ENCODE measurements at regions not wholly inside any gene's neighbourhood (a gene's known extent, or its start where the extent isn't known, plus 50 kb on each side); places are given as distances from the start of the nearest gene placed in this dataset.

- Histone ChIP-seq H3K36me3 (ENCODE audit: insufficient read depth, low read length) (no peaks in the 10 kb centered on the region), H3K4me2 (ENCODE audit: low read depth, low read length, poor library complexity, severe bottlenecking) (no peak overlapping the region), H3K27me3 (ENCODE audit: insufficient read depth, low read length, poor library complexity, severe bottlenecking) (no peaks in the 10 kb centered on the region), H3K79me2 (ENCODE audit: insufficient read depth, low read length) (no peaks in the 10 kb centered on the region), H3K4me3 (ENCODE audit: low read length, poor library complexity, severe bottlenecking) (no peak overlapping the region), H3K9me3 (ENCODE audit: insufficient read depth, low read depth, low read length) (no peaks in the 10 kb centered on the region), H3K9me2 (replicated peaks; ENCODE audit: low read depth, low read length) (no peaks in the 10 kb centered on the region), H3K4me1 (ENCODE audit: insufficient read depth, low read length, poor library complexity, severe bottlenecking) (peaks cover 8% of the 10 kb centered on the region), H2AFZ (ENCODE audit: low read length) (no peak overlapping the region), H3K9ac (ENCODE audit: low read depth, low read length, poor library complexity, severe bottlenecking) (no peak overlapping the region), H4K20me1 (ENCODE audit: insufficient read depth, low read length, poor library complexity, severe bottlenecking) (no peaks in the 10 kb centered on the region), H3F3A (ENCODE audit: low read depth) (no peaks in the 10 kb centered on the region)
- TF ChIP-seq EZH2phosphoT487 (IDR thresholded peaks at IDR 0.05; ENCODE audit: borderline replicate concordance): no peak
- TF ChIP-seq CTCF (conservative IDR thresholded peaks at IDR 0.05; ENCODE audit: low read length): no peak
Measured at GRCh38 chr2:142190805-142191204, 60.0 kb upstream of the LRP1B start.

- no peak overlapping the region for H3K4me2 ChIP-seq (ENCODE audit: low read depth, low read length, poor library complexity, severe bottlenecking)
Measured at GRCh38 chr2:142189501-142189900, 58.7 kb upstream of the LRP1B start.

GRCh38 chr2:142188562-142188961 lies 57.7 kb upstream of the LRP1B start:
- H3F3A ChIP-seq (ENCODE audit: low read depth): no peaks in the 10 kb centered on the region
- no peaks in the 10 kb centered on the region for H3K36me3 ChIP-seq (ENCODE audit: insufficient read depth, low read length)
- H3K27me3 ChIP-seq (ENCODE audit: insufficient read depth, low read length, poor library complexity, severe bottlenecking): no peaks in the 10 kb centered on the region
- H3K4me1 ChIP-seq (ENCODE audit: insufficient read depth, low read length, poor library complexity, severe bottlenecking): peaks cover 22% of the 10 kb centered on the region
- no peaks in the 10 kb centered on the region for H3K79me2 ChIP-seq (ENCODE audit: insufficient read depth, low read length)
- H4K20me1 ChIP-seq (ENCODE audit: insufficient read depth, low read length, poor library complexity, severe bottlenecking): no peaks in the 10 kb centered on the region
- no peaks in the 10 kb centered on the region for H3K9me2 ChIP-seq (replicated peaks; ENCODE audit: low read depth, low read length)
- H3K4me2 ChIP-seq (ENCODE audit: low read depth, low read length, poor library complexity, severe bottlenecking): no peak overlapping the region
- no peak overlapping the region for H3K4me3 ChIP-seq (ENCODE audit: low read length, poor library complexity, severe bottlenecking)
- no peak for TF ChIP-seq EZH2phosphoT487 (IDR thresholded peaks at IDR 0.05; ENCODE audit: borderline replicate concordance)
- no peak for TF ChIP-seq CTCF (conservative IDR thresholded peaks at IDR 0.05; ENCODE audit: low read length)
- no peak overlapping the region for H3K9ac ChIP-seq (ENCODE audit: low read depth, low read length, poor library complexity, severe bottlenecking)
- no peaks in the 10 kb centered on the region for H3K9me3 ChIP-seq (ENCODE audit: insufficient read depth, low read depth, low read length)
- H2AFZ ChIP-seq (ENCODE audit: low read length): no peak overlapping the region

More at GRCh38 chr2:142189501-142189900, 58.7 kb upstream of the LRP1B start:
- no peaks in the 10 kb centered on the region for H3K9me2 ChIP-seq (replicated peaks; ENCODE audit: low read depth, low read length)
- TF ChIP-seq CTCF (conservative IDR thresholded peaks at IDR 0.05; ENCODE audit: low read length): no peak
- no peak for TF ChIP-seq EZH2phosphoT487 (IDR thresholded peaks at IDR 0.05; ENCODE audit: borderline replicate concordance)
- no peaks in the 10 kb centered on the region for H3K79me2 ChIP-seq (ENCODE audit: insufficient read depth, low read length)
- peaks cover 21% of the 10 kb centered on the region for H3K4me1 ChIP-seq (ENCODE audit: insufficient read depth, low read length, poor library complexity, severe bottlenecking)
- H3K9me3 ChIP-seq (ENCODE audit: insufficient read depth, low read depth, low read length): no peaks in the 10 kb centered on the region
- H3K9ac ChIP-seq (ENCODE audit: low read depth, low read length, poor library complexity, severe bottlenecking): no peak overlapping the region
- no peaks in the 10 kb centered on the region for H4K20me1 ChIP-seq (ENCODE audit: insufficient read depth, low read length, poor library complexity, severe bottlenecking)
- H3F3A ChIP-seq (ENCODE audit: low read depth): no peaks in the 10 kb centered on the region
- H3K27me3 ChIP-seq (ENCODE audit: insufficient read depth, low read length, poor library complexity, severe bottlenecking): no peaks in the 10 kb centered on the region
- no peak overlapping the region for H3K4me3 ChIP-seq (ENCODE audit: low read length, poor library complexity, severe bottlenecking)
- no peaks in the 10 kb centered on the region for H3K36me3 ChIP-seq (ENCODE audit: insufficient read depth, low read length)
- no peak overlapping the region for H2AFZ ChIP-seq (ENCODE audit: low read length)

All from Loucy (cell line).